GM18520 (cell line): ENCODE measurements at regions not wholly inside any gene's neighbourhood (a gene's known extent, or its start where the extent isn't known, plus 50 kb on each side); places are given as distances from the start of the nearest gene placed in this dataset.
"Not testable (repeated sequence)": the region's sequence is repeated elsewhere in the genome, so short reads cannot be mapped to it uniquely, and the experiment has no call there.

Experiments
- ATAC-seq: cut with Tn5 transposase; IDR thresholded peaks from one replicate; pipeline ENCODE4 v1.9.1; 2021; ENCODE audit not compliant: unreplicated experiment

GRCh38 chr15:62316413-62317060 lies 151.5 kb upstream of the C2CD4B start:
- no peak for ATAC-seq

- no peak for ATAC-seq
Measured at GRCh38 chr15:62320259-62320658, 155.2 kb upstream of the C2CD4B start.

GRCh38 chr15:62323353-62323890 lies 158.3 kb upstream of the C2CD4B start:
- no peak for ATAC-seq

GRCh38 chr15:62324382-62324781 lies 159.3 kb upstream of the C2CD4B start:
- ATAC-seq: no peak

- no peak for ATAC-seq
Measured at GRCh38 chr15:62325597-62325996, 160.5 kb upstream of the C2CD4B start.

GRCh38 chr15:62326460-62327011 lies 161.5 kb upstream of the C2CD4B start:
- no peak for ATAC-seq

- ATAC-seq: no peak
Measured at GRCh38 chr15:62327406-62327805, 162.3 kb upstream of the C2CD4B start.

GRCh38 chr15:62332472-62332871 lies 167.4 kb upstream of the C2CD4B start:
- not testable (repeated sequence) for ATAC-seq

GRCh38 chr15:62334536-62334935 lies 169.5 kb upstream of the C2CD4B start:
- no peak for ATAC-seq

GRCh38 chr15:62337934-62338333 lies 172.8 kb upstream of the C2CD4B start:
- ATAC-seq: no peak

GRCh38 chr15:62338497-62338896 lies 173.4 kb upstream of the C2CD4B start:
- ATAC-seq: no peak

- no peak for ATAC-seq
Measured at GRCh38 chr15:62342959-62343358, 177.9 kb upstream of the C2CD4B start.

- ATAC-seq: no peak
Measured at GRCh38 chr15:62343397-62343796, 178.3 kb upstream of the C2CD4B start.

GRCh38 chr15:62344806-62345539 lies 179.9 kb upstream of the C2CD4B start:
- ATAC-seq: no peak

- no peak for ATAC-seq
Measured at GRCh38 chr15:62346168-62346567, 181.1 kb upstream of the C2CD4B start.

- ATAC-seq: no peak
Measured at GRCh38 chr15:62348118-62348517, 183.0 kb upstream of the C2CD4B start.

GRCh38 chr15:62348623-62349022 lies 183.5 kb upstream of the C2CD4B start:
- no peak for ATAC-seq

- no peak for ATAC-seq
Measured at GRCh38 chr15:62352817-62353216, 187.7 kb upstream of the C2CD4B start.

GRCh38 chr15:62357431-62357830 lies 192.3 kb upstream of the C2CD4B start:
- no peak for ATAC-seq

GRCh38 chr15:62359416-62359815 lies 194.3 kb upstream of the C2CD4B start:
- no peak for ATAC-seq

- no peak for ATAC-seq
Measured at GRCh38 chr15:62360332-62361097, 195.4 kb upstream of the C2CD4B start.
